Anterior cingulate cortex (tissue), 58 donors: ENCODE measurements at regions not wholly inside any gene's neighbourhood (a gene's known extent, or its start where the extent isn't known, plus 50 kb on each side); places are given as distances from the start of the nearest gene placed in this dataset.
A peak's percentile ranks its signal among the peaks of the same experiment; 100 is the strongest.
"Not testable (repeated sequence)": the region's sequence is repeated elsewhere in the genome, so short reads cannot be mapped to it uniquely, and the experiment has no call there.

ENCODE experiments used
- DNase-seq, 58 donors: peaks; one replicate each; lab custom pipeline; 2025; lab: John Stamatoyannopoulos, UW

- peak in 20 of 58 donors; percentile 0 to 31 (median 4) for DNase-seq
These were observed 256.8 kb downstream of the RNF152 start for GRCh38 chr18:61635901-61636528.

- DNase-seq = no peak
These were observed 264.7 kb downstream of the RNF152 start for GRCh38 chr18:61628085-61628484.

- not testable (repeated sequence) for DNase-seq
These were observed 268.2 kb downstream of the RNF152 start for GRCh38 chr18:61624631-61625030.

- DNase-seq = no peak
These were observed 273.0 kb downstream of the RNF152 start for GRCh38 chr18:61619783-61620182.

GRCh38 chr18:61618816-61619215 lies 274.0 kb downstream of the RNF152 start:
- no peak for DNase-seq

GRCh38 chr18:61616111-61616610 lies 276.6 kb downstream of the RNF152 start:
- DNase-seq = no peak

- DNase-seq = no peak
These were observed 279.3 kb downstream of the CDH20 start for GRCh38 chr18:61612517-61612916.

- DNase-seq = no peak
These were observed 275.9 kb downstream of the CDH20 start for GRCh38 chr18:61609131-61609530.

- no peak for DNase-seq
These were observed 275.1 kb downstream of the CDH20 start for GRCh38 chr18:61608316-61608715.

- DNase-seq = no peak
These were observed 274.6 kb downstream of the CDH20 start for GRCh38 chr18:61607867-61608266.

GRCh38 chr18:61606759-61607158 lies 273.5 kb downstream of the CDH20 start:
- DNase-seq = peak in 21 of 58 donors; percentile 0 to 26 (median 7)

- DNase-seq = peak in 14 of 58 donors; percentile 0 to 26 (median 8)
These were observed 272.9 kb downstream of the CDH20 start for GRCh38 chr18:61606068-61606660.

- DNase-seq = no peak
These were observed 272.3 kb downstream of the CDH20 start for GRCh38 chr18:61605376-61606067.
